CD4-positive, alpha-beta T cell (primary cell): ENCODE measurements at regions not wholly inside any gene's neighbourhood (a gene's known extent, or its start where the extent isn't known, plus 50 kb on each side); places are given as distances from the start of the nearest gene placed in this dataset.
A peak's percentile ranks its signal among the peaks of the same experiment; 100 is the strongest.
"Not testable (repeated sequence)": the region's sequence is repeated elsewhere in the genome, so short reads cannot be mapped to it uniquely, and the experiment has no call there.

Experiments
- ATAC-seq: fragments of 200-7000 bp; cut with Tn5 transposase; one replicate; pipeline ENCODE4 v1.10.0; 2022; ENCODE audit warnings: mild to moderate bottlenecking; ENCODE audit not compliant: poor library complexity
- CTCF ChIA-PET: fragments of 350-600 bp; sonication (Branson Sonifier 250); formaldehyde crosslinking; loops from one replicate; lab custom pipeline; 2021; ENCODE audit warnings: antibody characterized with exemption, inconsistent platforms; lab: Charles Lee
- POLR2A ChIA-PET: fragments of 350-600 bp; sonication (Branson Sonifier 250); formaldehyde crosslinking; loops from one replicate; lab custom pipeline; 2021; ENCODE audit warnings: antibody characterized with exemption, inconsistent platforms; lab: Charles Lee
- DNase-seq, 14 experiments: peaks; one replicate each; pipeline ENCODE4 v3.0.0-alpha.2; 2013 to 2020; ENCODE audit warnings: mixed read lengths in 2 of 14
- H3K27ac ChIP-seq, 2 donors: one replicate each; pipeline versions ENCODE4 v1.5.1 to v1.7.0; 2013; ENCODE audit warnings: low read length in 2 of 2, low read depth in 1 of 2, mild to moderate bottlenecking in 1 of 2
- H3K27me3 ChIP-seq, 2 experiments: 1 replicate in 1 of 2; 2 replicates in 1 of 2; pipeline versions ENCODE4 v1.6.1 to v1.7.0; 2013; ENCODE audit warnings: low read length in 2 of 2, control low read depth in 1 of 2, mild to moderate bottlenecking in 1 of 2, moderate library complexity in 1 of 2; ENCODE audit not compliant: insufficient read depth in 2 of 2, control insufficient read depth in 1 of 2
- H3K36me3 ChIP-seq: one replicate; pipeline ENCODE4 v1.6.1; 2013; ENCODE audit warnings: low read length, control low read depth; ENCODE audit not compliant: insufficient read depth
- H3K4me1 ChIP-seq: one replicate; pipeline ENCODE4 v1.6.1; 2013; ENCODE audit warnings: low read length, control low read depth; ENCODE audit not compliant: insufficient read depth
- H3K4me3 ChIP-seq: one replicate; pipeline ENCODE4 v1.5.1; 2013; ENCODE audit warnings: mild to moderate bottlenecking, low read length, moderate library complexity
- H3K9me3 ChIP-seq, 2 experiments: 1 replicate in 1 of 2; 2 replicates in 1 of 2; pipeline versions ENCODE4 v1.6.1 to v1.7.0; 2013; ENCODE audit warnings: low read length in 2 of 2, mild to moderate bottlenecking in 2 of 2, control low read depth in 1 of 2, moderate library complexity in 1 of 2; ENCODE audit not compliant: control insufficient read depth in 1 of 2, insufficient read depth in 1 of 2
- H3K27ac Mint-ChIP-seq: one replicate; pipeline ENCODE4 v1.8.0; 2020; ENCODE audit warnings: mixed read lengths
- H3K27me3 Mint-ChIP-seq: one replicate; pipeline ENCODE4 v1.8.0; 2021; ENCODE audit warnings: mixed read lengths
- H3K36me3 Mint-ChIP-seq: one replicate; pipeline ENCODE4 v1.8.0; 2021; ENCODE audit warnings: low read depth, mixed read lengths
- H3K4me1 Mint-ChIP-seq: one replicate; pipeline ENCODE4 v1.8.0; 2021; ENCODE audit warnings: low read depth, mixed read lengths
- H3K4me3 Mint-ChIP-seq: one replicate; pipeline ENCODE4 v1.8.0; 2020; ENCODE audit warnings: mild to moderate bottlenecking, mixed read lengths
- H3K9me3 Mint-ChIP-seq: one replicate; pipeline ENCODE4 v1.8.0; 2020; ENCODE audit warnings: mixed read lengths
- intact Hi-C, 2 experiments: fragments of 100-400 bp; cut with DNase I in 1 of 2; cut with micrococcal nuclease in 1 of 2; formaldehyde crosslinking; loops; one replicate each; pipeline versions ENCODE4 v1.15.1 to v1.9.0; 2023 to 2025; cut with DNase I, micrococcal nuclease

DNA sequence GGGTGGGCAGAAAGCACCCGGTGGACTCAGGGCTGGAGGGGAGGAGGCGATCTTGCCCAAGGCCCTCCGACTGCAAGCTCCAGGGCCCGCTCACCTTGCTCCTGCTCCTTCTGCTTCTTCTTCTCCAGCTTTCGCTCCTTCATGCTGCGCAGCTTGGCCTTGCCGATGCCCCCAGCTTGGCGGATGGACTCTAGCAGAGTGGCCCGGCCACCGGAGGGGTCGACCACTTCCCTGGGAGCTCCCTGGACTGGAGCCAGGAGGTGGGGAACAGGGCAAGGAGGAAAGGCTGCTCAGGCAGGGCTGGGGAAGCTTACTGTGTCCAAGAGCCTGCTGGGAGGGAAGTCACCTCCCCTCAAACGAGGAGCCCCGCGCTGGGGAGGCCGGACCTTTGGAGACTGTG is 265.3 kb downstream of the OR4F29 start:
- CTCF ChIA-PET, H3K27ac Mint-ChIP-seq, H3K36me3 Mint-ChIP-seq, H3K27me3 Mint-ChIP-seq, intact Hi-C loops, H3K27me3 ChIP-seq, ATAC-seq, H3K9me3 Mint-ChIP-seq, H3K4me3 ChIP-seq, H3K4me3 Mint-ChIP-seq, H3K4me1 Mint-ChIP-seq, H3K9me3 ChIP-seq, DNase-seq, POLR2A ChIA-PET, H3K27ac ChIP-seq, H3K4me1 ChIP-seq, H3K36me3 ChIP-seq: not testable (repeated sequence)

DNA sequence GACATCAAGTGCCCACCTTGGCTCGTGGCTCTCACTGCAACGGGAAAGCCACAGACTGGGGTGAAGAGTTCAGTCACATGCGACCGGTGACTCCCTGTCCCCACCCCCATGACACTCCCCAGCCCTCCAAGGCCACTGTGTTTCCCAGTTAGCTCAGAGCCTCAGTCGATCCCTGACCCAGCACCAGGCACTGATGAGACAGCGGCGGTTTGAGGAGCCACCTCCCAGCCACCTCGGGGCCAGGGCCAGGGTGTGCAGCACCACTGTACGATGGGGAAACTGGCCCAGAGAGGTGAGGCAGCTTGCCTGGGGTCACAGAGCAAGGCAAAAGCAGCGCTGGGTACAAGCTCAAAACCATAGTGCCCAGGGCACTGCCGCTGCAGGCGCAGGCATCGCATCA is 266.0 kb downstream of the OR4F29 start:
- H3K27me3 ChIP-seq, H3K9me3 Mint-ChIP-seq, H3K4me1 Mint-ChIP-seq, intact Hi-C loops, POLR2A ChIA-PET, H3K4me1 ChIP-seq, DNase-seq, H3K36me3 ChIP-seq, H3K4me3 Mint-ChIP-seq, ATAC-seq, H3K27ac ChIP-seq, H3K9me3 ChIP-seq, H3K36me3 Mint-ChIP-seq, H3K4me3 ChIP-seq, CTCF ChIA-PET, H3K27me3 Mint-ChIP-seq, H3K27ac Mint-ChIP-seq: not testable (repeated sequence)

DNA sequence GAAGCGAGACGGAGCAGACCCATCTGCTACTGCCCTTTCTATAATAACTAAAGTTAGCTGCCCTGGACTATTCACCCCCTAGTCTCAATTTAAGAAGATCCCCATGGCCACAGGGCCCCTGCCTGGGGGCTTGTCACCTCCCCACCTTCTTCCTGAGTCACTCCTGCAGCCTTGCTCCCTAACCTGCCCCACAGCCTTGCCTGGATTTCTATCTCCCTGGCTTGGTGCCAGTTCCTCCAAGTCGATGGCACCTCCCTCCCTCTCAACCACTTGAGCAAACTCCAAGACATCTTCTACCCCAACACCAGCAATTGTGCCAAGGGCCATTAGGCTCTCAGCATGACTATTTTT is 267.2 kb downstream of the OR4F29 start:
- H3K36me3 Mint-ChIP-seq, POLR2A ChIA-PET, ATAC-seq, H3K27ac Mint-ChIP-seq, H3K36me3 ChIP-seq, H3K4me3 Mint-ChIP-seq, H3K4me1 Mint-ChIP-seq, H3K4me1 ChIP-seq, CTCF ChIA-PET, H3K27me3 ChIP-seq, H3K4me3 ChIP-seq, intact Hi-C loops, DNase-seq, H3K27me3 Mint-ChIP-seq, H3K27ac ChIP-seq, H3K9me3 Mint-ChIP-seq, H3K9me3 ChIP-seq: not testable (repeated sequence)

DNA sequence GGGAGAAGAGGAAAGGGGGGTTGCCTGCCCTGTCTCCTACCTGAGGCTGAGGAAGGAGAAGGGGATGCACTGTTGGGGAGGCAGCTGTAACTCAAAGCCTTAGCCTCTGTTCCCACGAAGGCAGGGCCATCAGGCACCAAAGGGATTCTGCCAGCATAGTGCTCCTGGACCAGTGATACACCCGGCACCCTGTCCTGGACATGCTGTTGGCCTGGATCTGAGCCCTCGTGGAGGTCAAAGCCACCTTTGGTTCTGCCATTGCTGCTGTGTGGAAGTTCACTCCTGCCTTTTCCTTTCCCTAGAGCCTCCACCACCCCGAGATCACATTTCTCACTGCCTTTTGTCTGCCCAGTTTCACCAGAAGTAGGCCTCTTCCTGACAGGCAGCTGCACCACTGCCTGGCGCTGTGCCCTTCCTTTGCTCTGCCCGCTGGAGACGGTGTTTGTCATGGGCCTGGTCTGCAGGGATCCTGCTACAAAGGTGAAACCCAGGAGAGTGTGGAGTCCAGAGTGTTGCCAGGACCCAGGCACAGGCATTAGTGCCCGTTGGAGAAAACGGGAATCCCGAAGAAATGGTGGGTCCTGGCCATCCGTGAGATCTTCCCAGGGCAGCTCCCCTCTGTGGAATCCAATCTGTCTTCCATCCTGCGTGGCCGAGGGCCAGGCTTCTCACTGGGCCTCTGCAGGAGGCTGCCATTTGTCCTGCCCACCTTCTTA is 267.7 kb downstream of the OR4F29 start:
- H3K4me1 Mint-ChIP-seq, H3K4me3 Mint-ChIP-seq, H3K27me3 ChIP-seq, H3K36me3 Mint-ChIP-seq, H3K4me1 ChIP-seq, H3K9me3 ChIP-seq, H3K27ac ChIP-seq, H3K4me3 ChIP-seq, H3K27me3 Mint-ChIP-seq, POLR2A ChIA-PET, H3K27ac Mint-ChIP-seq, ATAC-seq, H3K9me3 Mint-ChIP-seq, intact Hi-C loops, DNase-seq, H3K36me3 ChIP-seq, CTCF ChIA-PET: not testable (repeated sequence)

DNA sequence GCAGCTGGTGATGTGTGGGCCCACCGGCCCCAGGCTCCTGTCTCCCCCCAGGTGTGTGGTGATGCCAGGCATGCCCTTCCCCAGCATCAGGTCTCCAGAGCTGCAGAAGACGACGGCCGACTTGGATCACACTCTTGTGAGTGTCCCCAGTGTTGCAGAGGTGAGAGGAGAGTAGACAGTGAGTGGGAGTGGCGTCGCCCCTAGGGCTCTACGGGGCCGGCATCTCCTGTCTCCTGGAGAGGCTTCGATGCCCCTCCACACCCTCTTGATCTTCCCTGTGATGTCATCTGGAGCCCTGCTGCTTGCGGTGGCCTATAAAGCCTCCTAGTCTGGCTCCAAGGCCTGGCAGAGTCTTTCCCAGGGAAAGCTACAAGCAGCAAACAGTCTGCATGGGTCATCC is 268.4 kb downstream of the OR4F29 start:
- intact Hi-C loops, DNase-seq, H3K27me3 Mint-ChIP-seq, H3K4me1 ChIP-seq, H3K36me3 Mint-ChIP-seq, H3K27me3 ChIP-seq, ATAC-seq, H3K27ac ChIP-seq, CTCF ChIA-PET, H3K36me3 ChIP-seq, H3K4me1 Mint-ChIP-seq, POLR2A ChIA-PET, H3K27ac Mint-ChIP-seq, H3K4me3 ChIP-seq, H3K9me3 ChIP-seq, H3K4me3 Mint-ChIP-seq, H3K9me3 Mint-ChIP-seq: not testable (repeated sequence)

DNA sequence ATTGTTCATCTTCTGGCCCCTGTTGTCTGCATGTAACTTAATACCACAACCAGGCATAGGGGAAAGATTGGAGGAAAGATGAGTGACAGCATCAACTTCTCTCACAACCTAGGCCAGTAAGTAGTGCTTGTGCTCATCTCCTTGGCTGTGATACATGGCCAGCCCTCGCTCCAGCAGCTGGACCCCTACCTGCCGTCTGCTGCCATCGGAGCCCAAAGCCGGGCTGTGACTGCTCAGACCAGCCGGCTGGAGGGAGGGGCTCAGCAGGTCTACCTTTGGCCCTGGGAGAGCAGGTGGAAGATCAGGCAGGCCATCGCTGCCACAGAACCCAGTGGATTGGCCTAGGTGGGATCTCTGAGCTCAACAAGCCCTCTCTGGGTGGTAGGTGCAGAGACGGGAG is 268.8 kb downstream of the OR4F29 start:
- H3K4me1 ChIP-seq, ATAC-seq, H3K27ac ChIP-seq, H3K36me3 ChIP-seq, H3K27ac Mint-ChIP-seq, H3K4me1 Mint-ChIP-seq, H3K27me3 Mint-ChIP-seq, H3K4me3 Mint-ChIP-seq, H3K36me3 Mint-ChIP-seq, H3K9me3 Mint-ChIP-seq, H3K27me3 ChIP-seq, intact Hi-C loops, POLR2A ChIA-PET, CTCF ChIA-PET, H3K9me3 ChIP-seq, H3K4me3 ChIP-seq: not testable (repeated sequence)
- DNase-seq: peak in 1 of 14 experiments; percentile 1

DNA sequence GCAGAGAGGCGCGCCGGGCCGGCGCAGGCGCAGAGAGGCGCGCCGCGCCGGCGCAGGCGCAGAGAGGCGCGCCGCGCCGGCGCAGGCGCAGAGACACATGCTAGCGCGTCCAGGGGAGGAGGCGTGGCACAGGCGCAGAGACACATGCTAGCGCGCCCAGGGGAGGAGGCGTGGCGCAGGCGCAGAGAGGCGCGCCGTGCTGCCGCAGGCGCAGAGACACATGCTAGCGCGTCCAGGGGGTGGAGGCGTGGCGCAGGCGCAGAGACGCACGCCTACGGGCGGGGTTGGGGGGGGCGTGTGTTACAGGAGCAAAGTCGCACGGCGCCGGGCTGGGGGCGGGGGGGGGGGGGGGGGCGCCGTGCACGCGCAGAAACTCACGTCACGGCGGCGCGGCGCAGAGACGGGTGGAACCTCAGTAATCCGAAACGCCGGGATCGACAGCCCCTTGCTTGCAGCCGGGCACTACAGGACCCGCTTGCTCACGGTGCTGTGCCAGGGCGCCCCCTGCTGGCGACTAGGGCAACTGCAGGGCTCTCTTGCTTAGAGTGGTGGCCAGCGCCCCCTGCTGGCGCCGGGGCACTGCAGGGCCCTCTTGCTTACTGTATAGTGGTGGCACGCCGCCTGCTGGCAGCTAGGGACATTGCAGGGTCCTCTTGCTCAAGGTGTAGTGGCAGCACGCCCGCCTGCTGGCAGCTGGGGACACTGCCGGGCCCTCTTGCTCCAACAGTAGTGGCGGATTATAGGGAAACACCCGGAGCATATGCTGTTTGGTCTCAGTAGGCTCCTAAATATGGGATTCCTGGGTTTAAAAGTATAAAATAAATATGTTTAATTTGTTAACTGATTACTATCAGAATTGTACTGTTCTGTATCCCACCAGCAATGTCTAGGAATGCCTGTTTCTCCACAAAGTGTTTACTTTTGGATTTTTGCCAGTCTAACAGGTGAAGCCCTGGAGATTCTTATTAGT is 269.9 kb downstream of the OR4F29 start:
- H3K9me3 ChIP-seq, ATAC-seq, H3K27me3 Mint-ChIP-seq, CTCF ChIA-PET, H3K4me1 ChIP-seq, H3K27ac ChIP-seq, H3K9me3 Mint-ChIP-seq, H3K4me3 Mint-ChIP-seq, intact Hi-C loops, H3K36me3 ChIP-seq, H3K27me3 ChIP-seq, H3K36me3 Mint-ChIP-seq, H3K4me1 Mint-ChIP-seq, H3K27ac Mint-ChIP-seq, POLR2A ChIA-PET, H3K4me3 ChIP-seq: not testable (repeated sequence)
- DNase-seq: peak in 13 of 14 experiments; percentile 9 to 83 (median 46)
